NCI-H345 treated with DMSO at 0.1 percent for 48 hours (cell line): ENCODE measurements at regions not wholly inside any gene's neighbourhood (a gene's known extent, or its start where the extent isn't known, plus 50 kb on each side); places are given as distances from the start of the nearest gene placed in this dataset.

ENCODE experiments used
- DNase-seq: peaks from one replicate; lab custom pipeline; 2025; ENCODE audit not compliant: unreplicated experiment; lab: John Stamatoyannopoulos, UW

- DNase-seq: no peak
Measured at GRCh38 chr9:82208741-82209450, 220.3 kb downstream of the SPATA31D1 start.

- DNase-seq: no peak
Measured at GRCh38 chr9:82209797-82210470, 221.4 kb downstream of the SPATA31D1 start.

- no peak for DNase-seq
Measured at GRCh38 chr9:82212885-82213284, 224.3 kb downstream of the SPATA31D1 start.

GRCh38 chr9:82216435-82216834, 227.9 kb downstream of the SPATA31D1 start:
- no peak for DNase-seq

- no peak for DNase-seq
Measured at GRCh38 chr9:82223442-82223841, 234.9 kb downstream of the SPATA31D1 start.

- no peak for DNase-seq
Measured at GRCh38 chr9:82231411-82231810, 242.8 kb downstream of the SPATA31D1 start.

- DNase-seq: no peak
Measured at GRCh38 chr9:82234160-82234943, 245.8 kb downstream of the SPATA31D1 start.

- no peak for DNase-seq
Measured at GRCh38 chr9:82242285-82242963, 253.9 kb downstream of the SPATA31D1 start.

- DNase-seq: no peak
Measured at GRCh38 chr9:82247318-82247717, 258.7 kb downstream of the SPATA31D1 start.

- DNase-seq: no peak
Measured at GRCh38 chr9:82252116-82252515, 263.5 kb downstream of the SPATA31D1 start.

GRCh38 chr9:82254646-82255367, 266.2 kb downstream of the SPATA31D1 start:
- DNase-seq: no peak

- no peak for DNase-seq
Measured at GRCh38 chr9:82255481-82256176, 267.1 kb downstream of the SPATA31D1 start.

- no peak for DNase-seq
Measured at GRCh38 chr9:82260691-82261090, 272.1 kb downstream of the SPATA31D1 start.

- DNase-seq: no peak
Measured at GRCh38 chr9:82263619-82264018, 275.0 kb downstream of the SPATA31D1 start.

- DNase-seq: no peak
Measured at GRCh38 chr9:82271106-82271561, 282.6 kb downstream of the SPATA31D1 start.

- no peak for DNase-seq
Measured at GRCh38 chr9:82273121-82273520, 284.5 kb downstream of the SPATA31D1 start.

GRCh38 chr9:82275258-82275927, 286.8 kb downstream of the SPATA31D1 start:
- no peak for DNase-seq

- no peak for DNase-seq
Measured at GRCh38 chr9:82281066-82281465, 292.5 kb downstream of the SPATA31D1 start.

GRCh38 chr9:82284758-82285157, 296.2 kb downstream of the SPATA31D1 start:
- DNase-seq: no peak
